Right atrium auricular region (tissue), 2 donors: ENCODE measurements at regions not wholly inside any gene's neighbourhood (a gene's known extent, or its start where the extent isn't known, plus 50 kb on each side); places are given as distances from the start of the nearest gene placed in this dataset.

Experiments used
- DNase-seq: peaks from one replicate; pipeline ENCODE4 v3.0.0-alpha.2; 2019; ENCODE audit warnings: low spot score
- H3K27ac ChIP-seq, 2 donors: fragments of 200-600 bp; sonication (generic); 1 replicate in 1 of 2; 2 replicates in 1 of 2; pipeline ENCODE4 v1.5.1; 2016 to 2019
- H3K27me3 ChIP-seq, 2 donors: fragments of 200-600 bp; sonication (generic); one replicate each; pipeline versions ENCODE4 v1.5.1 to v1.6.0; 2017 to 2019
- H3K36me3 ChIP-seq: fragments of 200-600 bp; sonication (generic); one replicate; pipeline ENCODE4 v1.5.1; 2016
- H3K4me1 ChIP-seq, 2 donors: fragments of 200-600 bp; sonication (generic); one replicate each; pipeline versions ENCODE4 v1.5.1 to v1.6.0; 2017 to 2019
- H3K4me3 ChIP-seq, 2 donors: fragments of 200-600 bp; sonication (generic); 1 replicate in 1 of 2; 2 replicates in 1 of 2; pipeline ENCODE4 v1.5.1; 2017 to 2019; ENCODE audit warnings: mild to moderate bottlenecking in 1 of 2, moderate library complexity in 1 of 2
- H3K9me3 ChIP-seq, 2 donors: fragments of 200-600 bp; sonication (generic); one replicate each; pipeline ENCODE4 v1.5.1; 2019
- CTCF ChIP-seq, 2 donors: fragments of 200-600 bp; sonication (generic); IDR thresholded peaks; one replicate each; pipeline ENCODE4 v1.5.1; 2019; ENCODE audit warnings: antibody characterized with exemption in 2 of 2

- TF ChIP-seq CTCF (IDR thresholded peaks at IDR 0.05), result no peak
- Histone ChIP-seq H3K4me3 (no peak overlapping the region), H3K36me3 (no peaks in the 10 kb centered on the region), H3K9me3 (no peaks in the 10 kb centered on the region), H3K27ac (no peak overlapping the region), H3K4me1 (no peaks in the 10 kb centered on the region), H3K27me3 (no peaks in the 10 kb centered on the region)
- no peak for DNase-seq
Measured at GRCh38 chr22:44384563-44385295, 72.0 kb upstream of the SHISAL1 start.

- DNase-seq, result no peak
- H3K9me3 ChIP-seq, result no peaks in the 10 kb centered on the region
- H3K27me3 ChIP-seq, result no peaks in the 10 kb centered on the region
- TF ChIP-seq CTCF (IDR thresholded peaks at IDR 0.05), result no peak
- no peak overlapping the region for H3K27ac ChIP-seq
- no peaks in the 10 kb centered on the region for H3K36me3 ChIP-seq
- H3K4me3 ChIP-seq, result no peak overlapping the region
- H3K4me1 ChIP-seq, result no peaks in the 10 kb centered on the region
Measured at GRCh38 chr22:44383652-44384562, 71.2 kb upstream of the SHISAL1 start.

DNA sequence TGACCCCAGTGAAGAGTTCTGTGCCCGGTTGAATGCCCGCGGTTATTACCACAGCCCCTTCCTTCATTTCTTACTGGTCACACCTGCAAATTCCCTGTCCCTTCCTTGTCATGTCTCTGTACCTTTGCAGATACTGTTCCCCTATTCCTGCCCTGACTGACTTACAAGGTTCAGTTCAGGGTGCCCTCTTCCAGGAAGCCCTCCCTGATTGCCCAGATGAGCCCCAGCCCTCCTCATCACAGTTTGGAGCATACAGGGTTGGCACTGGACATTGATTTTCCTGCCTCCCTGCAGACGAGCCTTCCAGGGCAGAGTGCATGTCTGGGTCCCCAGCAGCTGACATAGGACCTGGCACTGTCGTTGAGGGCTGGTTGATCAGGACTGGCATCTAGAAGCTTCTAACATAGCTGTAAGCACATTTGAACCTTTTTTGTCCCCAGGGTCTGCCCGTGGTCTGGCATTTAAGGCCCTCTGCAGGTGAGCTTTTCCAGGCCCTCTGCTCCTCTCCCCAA lies 70.4 kb upstream of the SHISAL1 start:
- Histone ChIP-seq H3K36me3 (no peaks in the 10 kb centered on the region), H3K27ac (no peak overlapping the region), H3K27me3 (no peaks in the 10 kb centered on the region), H3K4me3 (no peak overlapping the region), H3K9me3 (no peaks in the 10 kb centered on the region), H3K4me1 (no peaks in the 10 kb centered on the region)
- TF ChIP-seq CTCF (IDR thresholded peaks at IDR 0.05), result no peak
- DNase-seq, result no peak

DNA sequence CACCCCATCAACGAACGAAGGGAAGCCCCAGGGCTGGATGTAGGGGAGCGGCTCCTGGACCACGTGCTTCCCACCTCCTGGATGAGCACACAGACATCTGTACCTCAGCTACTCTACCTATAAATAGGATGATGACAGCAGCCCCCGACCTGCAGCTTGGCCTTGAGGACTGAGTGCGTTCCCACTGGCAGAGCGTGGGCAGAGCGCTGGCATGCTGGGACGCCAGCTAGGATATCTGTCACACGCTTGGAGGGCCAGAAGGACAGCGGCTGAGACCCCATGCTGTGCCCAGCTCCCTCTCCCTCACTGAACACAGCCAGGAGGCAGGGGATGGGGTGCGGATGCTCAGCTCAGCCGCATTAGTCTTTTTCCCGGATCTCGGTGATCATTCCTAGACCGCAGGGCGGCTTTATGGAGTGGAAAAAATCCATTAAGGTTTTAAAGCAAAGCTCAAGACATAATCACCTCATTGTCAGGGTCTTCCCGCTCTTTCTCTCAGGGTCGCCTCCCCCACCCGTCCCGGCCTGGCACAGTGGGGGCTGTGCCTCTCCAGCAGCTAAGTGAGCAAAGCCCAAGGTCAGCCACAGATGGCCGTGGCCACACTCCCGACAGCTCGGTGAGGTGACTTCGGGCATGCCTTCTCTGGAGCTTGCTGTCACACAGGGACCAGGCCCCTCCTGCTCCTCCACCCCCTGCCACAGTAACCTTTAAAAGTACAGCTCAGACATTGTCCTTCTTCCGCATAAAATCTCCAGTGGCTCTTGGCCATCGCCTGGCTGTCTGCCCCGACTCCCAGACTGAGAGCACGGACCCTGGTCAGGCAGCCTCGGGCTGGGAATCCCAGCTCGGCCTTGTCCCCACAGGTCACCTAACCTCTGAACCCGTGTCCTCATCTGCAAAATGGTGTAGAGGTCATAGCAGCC lies 69.6 kb upstream of the SHISAL1 start:
- no peaks in the 10 kb centered on the region for H3K27me3 ChIP-seq
- H3K4me1 ChIP-seq, result no peaks in the 10 kb centered on the region
- H3K36me3 ChIP-seq, result no peaks in the 10 kb centered on the region
- no peak overlapping the region for H3K27ac ChIP-seq
- TF ChIP-seq CTCF (IDR thresholded peaks at IDR 0.05), result no peak
- DNase-seq, result no peak
- no peak overlapping the region for H3K4me3 ChIP-seq
- H3K9me3 ChIP-seq, result no peaks in the 10 kb centered on the region

DNA sequence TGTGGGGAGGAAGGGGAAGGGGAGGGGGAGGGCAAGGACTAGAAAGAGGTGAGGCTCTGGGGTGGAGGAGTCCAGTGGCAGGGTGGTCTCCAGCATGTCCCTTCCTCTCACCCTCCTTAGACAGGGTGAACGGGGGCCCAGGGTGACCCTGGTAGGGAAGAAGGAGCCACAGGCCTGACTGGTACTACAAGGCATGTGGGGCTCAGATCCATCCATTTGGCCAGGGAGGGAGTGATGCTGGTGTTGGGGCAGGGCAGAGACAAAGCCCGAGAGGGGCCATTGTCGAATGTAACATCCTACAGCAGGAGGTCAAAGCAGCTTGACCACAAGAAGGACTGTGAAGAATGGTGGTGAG lies 69.0 kb upstream of the SHISAL1 start:
- Histone ChIP-seq H3K27ac (no peak overlapping the region), H3K4me3 (no peak overlapping the region), H3K9me3 (peaks cover 0 to 3% of the 10 kb centered on the region in 2 donors), H3K36me3 (no peaks in the 10 kb centered on the region), H3K4me1 (no peaks in the 10 kb centered on the region), H3K27me3 (no peaks in the 10 kb centered on the region)
- no peak for TF ChIP-seq CTCF (IDR thresholded peaks at IDR 0.05)
- DNase-seq, result no peak
